GM19467 (cell line): ENCODE measurements at regions not wholly inside any gene's neighbourhood (a gene's known extent, or its start where the extent isn't known, plus 50 kb on each side); places are given as distances from the start of the nearest gene placed in this dataset.

Experiments used
- ATAC-seq: cut with Tn5 transposase; IDR thresholded peaks from one replicate; pipeline ENCODE4 v1.9.1; 2021; ENCODE audit warnings: mild to moderate bottlenecking, moderate library complexity; ENCODE audit not compliant: unreplicated experiment

- ATAC-seq: no peak
Observed at GRCh38 chr1:234750922-234751627, 141.1 kb upstream of the IRF2BP2 start.

GRCh38 chr1:234748713-234749112 lies 138.7 kb upstream of the IRF2BP2 start:
- ATAC-seq: no peak

DNA sequence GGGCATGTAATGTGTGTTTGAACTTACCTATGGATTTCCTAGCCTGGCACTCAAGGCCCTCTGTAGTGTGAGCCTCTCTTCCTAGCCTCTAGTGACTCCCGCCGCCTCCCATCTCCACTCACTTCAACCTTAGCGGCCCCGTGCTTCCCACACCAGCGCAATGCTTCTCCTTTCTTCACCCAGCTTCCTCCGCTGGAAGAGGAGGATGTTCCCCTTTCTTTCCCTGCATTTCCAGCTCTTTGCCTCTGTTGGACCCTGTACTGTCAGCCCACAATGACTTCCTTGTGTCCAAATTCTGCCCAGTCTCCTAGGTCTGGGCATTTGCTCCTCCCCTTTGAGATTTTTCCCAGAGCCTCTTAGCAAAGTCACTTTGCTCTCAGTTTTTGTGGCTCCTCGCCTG lies 138.1 kb upstream of the IRF2BP2 start:
- ATAC-seq: no peak

DNA sequence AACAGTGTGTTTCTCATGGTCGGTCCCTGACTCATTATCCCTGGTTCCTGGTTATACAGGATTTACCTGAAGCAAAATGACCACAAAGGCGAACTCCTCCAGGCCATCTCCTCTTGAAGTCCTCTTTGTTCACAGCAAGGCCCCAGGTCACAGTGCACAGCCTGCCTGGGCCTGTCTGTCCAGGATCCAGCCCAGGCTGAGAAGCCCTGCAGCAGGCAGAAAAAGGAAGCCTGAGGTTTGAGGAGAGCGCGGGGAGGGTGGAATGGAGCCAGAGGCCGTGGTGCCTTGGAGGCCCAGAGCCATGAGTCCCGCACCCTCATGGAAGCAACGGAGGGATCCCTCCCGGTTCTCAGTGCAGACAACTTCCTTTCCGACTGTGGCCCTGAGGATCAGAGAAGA lies 136.8 kb upstream of the IRF2BP2 start:
- ATAC-seq: no peak

DNA sequence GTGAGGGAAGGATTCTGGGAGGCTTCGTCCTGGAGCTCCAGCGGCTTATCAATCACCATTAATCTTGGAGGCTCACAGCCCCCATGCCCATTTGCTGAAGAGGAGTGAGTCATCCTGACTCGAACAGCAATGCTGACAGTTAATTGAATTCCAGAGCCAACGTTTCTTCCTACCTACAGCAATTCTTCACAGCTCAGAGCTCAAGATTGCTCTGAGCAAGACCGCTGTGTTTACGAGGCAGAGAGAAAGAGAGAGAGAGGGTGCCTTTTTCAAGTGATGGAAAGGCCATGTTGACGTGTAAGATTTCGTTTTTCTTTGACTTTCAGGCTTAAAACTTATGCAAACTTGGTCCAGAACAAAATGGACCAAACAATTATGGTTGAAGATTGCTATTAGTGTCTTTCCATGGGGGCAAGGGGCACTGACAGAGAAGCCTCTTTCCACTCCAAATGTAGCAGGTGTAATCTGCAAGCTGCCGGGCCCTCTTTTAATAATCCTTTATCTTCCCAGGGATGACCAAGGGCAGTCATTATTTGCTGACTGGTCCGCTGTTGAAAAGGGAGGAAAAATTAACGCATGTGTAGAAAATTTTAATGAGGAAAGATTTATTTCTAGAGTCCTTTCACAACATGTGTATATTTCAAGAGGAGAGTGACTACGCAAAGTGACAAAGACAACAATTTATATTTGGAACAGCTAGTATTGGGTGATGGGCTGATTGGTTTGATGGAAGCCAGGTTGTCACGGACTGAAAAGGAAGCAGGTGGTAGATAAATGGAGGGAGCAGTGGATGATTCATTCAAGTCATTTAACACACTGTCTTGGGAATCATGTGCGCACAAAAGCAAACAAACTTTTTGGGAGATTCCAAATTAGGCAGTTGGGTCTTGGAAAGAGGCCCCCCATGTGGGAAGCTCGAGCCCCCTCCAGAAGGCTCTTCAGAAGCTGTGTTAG lies 136.1 kb upstream of the IRF2BP2 start:
- no peak for ATAC-seq

DNA sequence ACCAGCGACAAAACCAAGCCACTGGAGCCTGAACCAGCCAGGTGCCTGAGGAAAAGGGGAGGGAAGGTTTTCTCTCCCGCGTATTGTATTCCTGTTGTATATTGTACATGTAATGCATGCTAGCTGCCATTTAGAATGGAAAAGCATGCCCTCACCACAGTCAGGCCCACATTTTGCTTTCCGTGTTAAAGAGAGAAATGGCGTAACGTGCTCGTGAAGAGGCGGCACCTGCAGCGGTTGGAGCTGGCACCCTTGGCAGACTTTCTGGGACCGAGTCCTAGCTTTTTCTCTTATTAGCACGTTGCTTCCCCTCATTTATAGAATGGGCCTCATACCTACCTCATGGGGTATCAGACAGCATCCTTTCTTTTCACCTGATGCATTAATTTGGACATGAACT lies 135.3 kb upstream of the IRF2BP2 start:
- ATAC-seq: no peak

DNA sequence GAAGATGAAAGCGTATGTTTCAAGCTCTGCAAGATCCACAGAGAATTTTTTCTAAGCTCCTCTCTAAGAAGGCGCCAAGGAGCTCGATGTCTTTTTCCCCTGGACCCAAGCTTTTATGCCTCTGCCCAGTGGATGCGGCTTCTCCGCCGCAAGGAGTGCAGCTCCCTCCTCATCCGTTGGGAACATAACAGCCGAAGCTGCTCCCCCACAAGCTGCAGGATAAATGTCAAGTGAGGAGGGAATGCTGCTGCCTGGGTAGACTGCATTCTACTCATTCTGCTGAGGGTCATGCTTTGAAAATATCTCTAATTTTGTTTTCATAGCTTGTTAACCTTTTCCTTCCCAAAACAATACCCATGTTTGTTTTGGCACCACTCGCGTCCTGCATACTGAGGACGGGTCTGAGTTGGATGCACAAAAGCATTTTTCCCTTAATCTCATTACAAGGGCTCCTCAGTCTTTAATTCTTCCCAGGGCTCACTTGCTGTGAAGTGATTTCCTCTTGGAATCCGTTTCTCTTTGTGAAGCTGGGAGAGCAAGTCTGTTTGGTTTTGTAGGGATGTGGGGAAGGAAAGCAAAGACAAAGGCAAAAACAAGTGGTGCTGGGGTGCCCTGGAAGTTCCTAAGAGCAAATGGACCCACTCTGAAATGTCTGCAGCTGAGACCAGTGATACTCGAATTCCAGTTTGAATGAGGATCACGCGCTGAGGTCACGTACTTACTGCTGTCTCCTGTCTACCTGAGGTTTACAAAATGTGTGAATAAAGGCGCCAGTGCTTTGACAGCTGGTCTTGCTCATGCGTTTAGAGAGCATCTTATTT lies 134.0 kb upstream of the IRF2BP2 start:
- ATAC-seq: no peak

DNA sequence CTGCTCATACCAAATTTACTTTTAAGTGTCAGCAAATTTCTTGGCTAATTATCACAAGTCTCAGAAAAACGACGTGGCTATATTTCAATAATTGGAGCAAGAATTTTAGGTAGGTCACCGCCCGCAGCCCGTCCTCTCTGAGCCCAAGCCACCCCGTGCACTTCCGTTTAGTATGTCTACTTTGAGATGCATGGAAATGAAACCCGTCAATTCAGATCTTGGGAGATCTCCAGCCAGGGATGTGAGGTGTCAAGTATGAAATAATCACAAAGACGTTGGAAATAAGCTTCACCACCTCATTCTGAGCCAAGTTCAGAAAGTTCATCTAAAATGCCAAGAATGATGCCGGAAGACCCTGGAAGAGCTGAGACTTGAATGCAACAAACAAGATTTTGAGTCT lies 132.6 kb upstream of the IRF2BP2 start:
- no peak for ATAC-seq

- no peak for ATAC-seq
Observed at GRCh38 chr1:234737967-234738314, 128.0 kb upstream of the IRF2BP2 start.

- ATAC-seq: no peak
Observed at GRCh38 chr1:234735916-234736315, 125.9 kb upstream of the IRF2BP2 start.

DNA sequence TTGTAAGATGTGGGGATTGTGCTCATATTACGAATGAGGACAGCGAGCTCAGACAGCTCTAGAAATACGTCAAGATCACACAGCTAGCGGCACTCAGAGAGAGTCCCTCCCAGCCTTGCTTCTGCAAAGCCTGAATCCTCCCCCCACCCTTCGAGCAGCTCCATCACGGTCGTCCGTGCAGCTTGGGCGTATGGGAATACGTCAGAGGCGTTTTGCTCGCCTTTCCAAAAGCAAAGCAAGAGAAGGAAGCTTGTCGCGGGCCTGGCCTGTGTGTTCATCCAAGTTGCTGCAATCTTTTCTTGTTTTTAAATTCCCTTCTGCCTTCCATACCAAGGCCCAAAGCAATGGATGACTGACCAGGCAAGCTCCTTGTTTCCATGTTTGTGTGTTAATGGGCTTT lies 125.5 kb upstream of the IRF2BP2 start:
- no peak for ATAC-seq

GRCh38 chr1:234734869-234735268 lies 124.9 kb upstream of the IRF2BP2 start:
- no peak for ATAC-seq

GRCh38 chr1:234734412-234734835 lies 124.4 kb upstream of the IRF2BP2 start:
- ATAC-seq: no peak

GRCh38 chr1:234733427-234733826 lies 123.4 kb upstream of the IRF2BP2 start:
- ATAC-seq: no peak

GRCh38 chr1:234732671-234733390 lies 122.9 kb upstream of the IRF2BP2 start:
- no peak for ATAC-seq

DNA sequence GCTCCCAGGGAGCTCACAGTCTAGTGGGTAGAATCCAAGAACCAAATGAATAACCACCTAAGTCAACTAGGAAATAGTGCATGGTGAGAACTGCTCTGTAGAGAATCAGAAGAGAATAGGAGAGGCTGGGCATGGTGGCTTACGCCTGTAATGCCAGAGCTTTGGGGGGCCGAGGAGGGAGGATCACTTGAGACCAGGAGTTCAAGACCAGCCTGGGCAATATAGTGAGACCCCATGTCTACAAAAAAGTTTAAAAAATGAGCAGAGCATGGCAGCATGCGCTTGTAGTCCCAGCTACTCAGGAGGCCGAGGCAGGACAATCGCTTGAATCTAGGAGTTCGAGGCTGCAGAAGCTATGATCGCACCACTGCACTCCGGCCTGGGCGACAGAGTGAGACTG lies 122.3 kb upstream of the IRF2BP2 start:
- no peak for ATAC-seq

GRCh38 chr1:234731569-234732085 lies 121.6 kb upstream of the IRF2BP2 start:
- ATAC-seq: no peak

GRCh38 chr1:234730770-234731568 lies 121.0 kb upstream of the IRF2BP2 start:
- no peak for ATAC-seq

DNA sequence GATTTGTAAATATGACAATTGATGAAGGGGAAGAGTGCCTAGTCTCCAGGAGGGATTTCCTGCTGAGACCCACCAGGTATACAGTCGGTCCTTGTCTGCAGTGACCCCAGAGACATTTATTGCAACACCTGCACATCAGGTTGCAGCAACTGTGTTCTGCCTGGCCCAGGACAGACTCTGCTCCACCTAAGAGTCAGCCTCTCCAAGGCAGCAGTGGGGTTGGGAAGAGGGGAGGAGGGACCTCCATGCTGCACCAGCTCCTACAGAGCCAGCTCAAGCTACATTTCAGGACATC lies 120.4 kb upstream of the IRF2BP2 start:
- no peak for ATAC-seq
